ENCODE measurements at regions not wholly inside any gene's neighbourhood (a gene's known extent, or its start where the extent isn't known, plus 50 kb on each side); places are given as distances from the start of the nearest gene placed in this dataset.
"Not testable (repeated sequence)": the region's sequence is repeated elsewhere in the genome, so short reads cannot be mapped to it uniquely, and the experiment has no call there.

DNA sequence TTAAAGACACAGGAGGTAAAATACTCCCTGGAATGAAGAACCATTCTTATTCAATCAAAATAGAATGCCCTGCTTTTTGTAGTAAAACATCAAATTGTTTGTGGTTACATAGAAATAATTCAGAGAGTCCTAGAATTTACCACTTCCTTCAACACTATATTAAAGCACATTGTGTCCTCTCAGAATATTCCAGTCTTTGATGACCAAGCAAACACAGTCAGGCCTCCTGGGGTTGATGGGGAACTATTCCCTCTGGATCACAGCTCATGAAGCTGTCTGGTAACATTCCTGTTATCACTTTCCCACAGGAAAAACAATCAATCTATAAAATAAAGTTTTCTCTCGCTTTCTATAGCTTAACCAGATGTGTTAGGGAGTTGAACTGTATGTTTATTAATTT, 389.3 kb downstream of the KCNA4 start:
- H3K4me3 ChIP-seq (ENCODE audit: low read depth, low read length) = no peak overlapping the region
- TF ChIP-seq, protein P1, sequence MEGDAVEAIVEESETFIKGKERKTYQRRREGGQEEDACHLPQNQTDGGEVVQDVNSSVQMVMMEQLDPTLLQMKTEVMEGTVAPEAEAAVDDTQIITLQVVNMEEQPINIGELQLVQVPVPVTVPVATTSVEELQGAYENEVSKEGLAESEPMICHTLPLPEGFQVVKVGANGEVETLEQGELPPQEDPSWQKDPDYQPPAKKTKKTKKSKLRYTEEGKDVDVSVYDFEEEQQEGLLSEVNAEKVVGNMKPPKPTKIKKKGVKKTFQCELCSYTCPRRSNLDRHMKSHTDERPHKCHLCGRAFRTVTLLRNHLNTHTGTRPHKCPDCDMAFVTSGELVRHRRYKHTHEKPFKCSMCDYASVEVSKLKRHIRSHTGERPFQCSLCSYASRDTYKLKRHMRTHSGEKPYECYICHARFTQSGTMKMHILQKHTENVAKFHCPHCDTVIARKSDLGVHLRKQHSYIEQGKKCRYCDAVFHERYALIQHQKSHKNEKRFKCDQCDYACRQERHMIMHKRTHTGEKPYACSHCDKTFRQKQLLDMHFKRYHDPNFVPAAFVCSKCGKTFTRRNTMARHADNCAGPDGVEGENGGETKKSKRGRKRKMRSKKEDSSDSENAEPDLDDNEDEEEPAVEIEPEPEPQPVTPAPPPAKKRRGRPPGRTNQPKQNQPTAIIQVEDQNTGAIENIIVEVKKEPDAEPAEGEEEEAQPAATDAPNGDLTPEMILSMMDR (IDR thresholded peaks at IDR 0.05; ENCODE audit: borderline replicate concordance, insufficient read depth, low read depth, low read length) = no peak

DNA sequence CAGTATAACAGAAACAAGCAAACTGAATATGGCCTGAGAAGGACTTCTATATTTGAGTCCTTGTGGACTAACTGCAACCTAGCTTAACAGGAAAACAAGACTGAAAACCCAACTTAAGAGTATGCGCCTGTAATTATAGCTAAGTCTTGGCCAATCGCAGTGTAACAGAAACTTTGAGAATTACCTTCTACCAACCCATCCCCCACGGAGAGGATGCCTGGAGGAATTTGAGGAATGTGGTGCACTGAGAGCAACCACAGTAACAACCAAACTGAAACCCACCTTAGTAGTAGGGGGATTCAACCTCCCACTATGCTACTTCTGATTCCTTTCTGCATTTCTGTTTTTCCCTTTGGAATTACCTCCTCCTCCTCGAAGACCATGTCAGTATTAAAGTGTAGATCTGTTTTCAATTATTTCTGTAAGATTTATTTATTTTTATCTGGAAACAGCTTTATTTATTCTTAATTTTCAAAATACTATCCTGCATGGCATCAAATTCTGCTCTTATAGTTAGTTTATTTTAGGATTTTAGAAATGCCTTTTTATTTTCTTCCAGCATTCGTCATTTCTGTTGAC, 393.6 kb downstream of the KCNA4 start:
- H3K4me3 ChIP-seq (ENCODE audit: low read depth, low read length) = no peak overlapping the region
- TF ChIP-seq, protein P1 (IDR thresholded peaks at IDR 0.05; ENCODE audit: borderline replicate concordance, insufficient read depth, low read depth, low read length) = no peak

DNA sequence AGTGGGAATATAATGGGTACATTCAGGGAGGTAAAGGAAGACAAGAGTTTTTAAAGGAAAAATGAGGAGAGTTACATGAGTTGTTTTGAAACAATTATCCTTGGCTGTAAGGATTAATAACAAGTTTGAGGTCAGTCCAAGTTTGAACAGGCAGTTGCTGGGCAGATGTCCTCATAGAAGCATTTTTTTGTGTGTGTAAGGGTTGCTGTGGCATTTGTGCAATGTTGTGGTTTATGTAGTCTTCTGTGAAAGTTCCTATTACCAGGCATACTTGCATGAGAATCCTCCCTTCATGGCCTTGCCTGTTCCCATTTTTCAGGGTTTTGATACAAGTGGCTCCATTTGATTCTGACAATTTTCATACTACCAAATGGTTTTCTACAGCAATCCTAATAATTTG, 400.2 kb downstream of the KCNA4 start:
- TF ChIP-seq, protein P1 (IDR thresholded peaks at IDR 0.05; ENCODE audit: borderline replicate concordance, insufficient read depth, low read depth, low read length) = no peak
- H3K4me3 ChIP-seq (ENCODE audit: low read depth, low read length) = no peak overlapping the region

DNA sequence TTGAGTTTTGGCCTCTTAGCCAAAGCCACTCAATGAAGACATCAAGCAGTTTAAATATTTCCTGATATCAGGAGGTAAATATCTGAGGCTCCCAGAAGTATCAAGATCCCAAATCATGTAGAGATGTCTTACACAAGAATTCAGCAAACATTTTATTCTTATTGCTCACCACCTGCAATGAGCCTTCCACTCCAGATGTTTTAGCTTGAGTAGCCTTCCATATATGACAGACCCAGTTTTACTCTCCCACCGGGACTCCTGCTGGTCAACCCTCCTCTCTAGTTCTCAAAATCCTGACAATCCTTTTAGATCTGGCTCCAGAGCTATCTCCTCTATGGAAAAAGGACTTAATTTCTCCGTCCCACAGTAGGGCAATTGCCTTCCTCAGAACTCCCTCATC, 404.4 kb downstream of the KCNA4 start:
- TF ChIP-seq, protein P1 (IDR thresholded peaks at IDR 0.05; ENCODE audit: borderline replicate concordance, insufficient read depth, low read depth, low read length) = no peak
- H3K4me3 ChIP-seq (ENCODE audit: low read depth, low read length) = no peak overlapping the region

DNA sequence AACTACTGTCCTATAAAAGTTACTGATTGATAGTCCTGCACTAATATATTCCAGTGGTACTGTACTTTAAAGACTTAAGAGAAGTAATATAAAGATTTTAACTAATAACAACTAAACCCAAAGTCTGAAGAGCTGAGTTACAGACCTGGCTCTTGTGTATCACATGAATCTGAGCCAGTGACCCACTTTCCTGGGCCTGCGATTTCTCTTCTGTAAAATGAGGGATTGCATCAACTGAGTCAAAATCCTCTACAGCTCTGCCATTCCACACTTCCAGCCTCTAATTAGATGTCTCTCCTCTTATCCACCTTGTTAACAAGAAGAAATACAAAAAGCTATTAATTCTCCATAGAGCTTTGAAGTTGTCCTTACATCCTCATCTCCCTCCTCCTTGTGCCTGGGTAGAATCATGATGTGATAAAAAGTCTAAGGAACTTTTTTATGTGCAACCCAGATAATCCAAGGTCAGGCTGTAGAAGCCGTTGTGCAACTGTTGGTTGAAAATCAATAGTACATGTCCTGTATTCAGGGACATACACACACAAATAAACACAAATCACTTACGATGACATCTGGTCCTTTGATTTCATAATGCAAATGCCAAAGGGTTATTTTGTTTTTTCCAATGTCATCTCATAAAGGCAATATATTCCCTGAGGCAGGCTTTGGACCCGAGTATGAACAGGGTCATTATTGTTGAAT, 410.3 kb downstream of the KCNA4 start:
- H3K4me3 ChIP-seq (ENCODE audit: low read depth, low read length) = no peak overlapping the region
- TF ChIP-seq, protein P1 (IDR thresholded peaks at IDR 0.05; ENCODE audit: borderline replicate concordance, insufficient read depth, low read depth, low read length) = no peak

DNA sequence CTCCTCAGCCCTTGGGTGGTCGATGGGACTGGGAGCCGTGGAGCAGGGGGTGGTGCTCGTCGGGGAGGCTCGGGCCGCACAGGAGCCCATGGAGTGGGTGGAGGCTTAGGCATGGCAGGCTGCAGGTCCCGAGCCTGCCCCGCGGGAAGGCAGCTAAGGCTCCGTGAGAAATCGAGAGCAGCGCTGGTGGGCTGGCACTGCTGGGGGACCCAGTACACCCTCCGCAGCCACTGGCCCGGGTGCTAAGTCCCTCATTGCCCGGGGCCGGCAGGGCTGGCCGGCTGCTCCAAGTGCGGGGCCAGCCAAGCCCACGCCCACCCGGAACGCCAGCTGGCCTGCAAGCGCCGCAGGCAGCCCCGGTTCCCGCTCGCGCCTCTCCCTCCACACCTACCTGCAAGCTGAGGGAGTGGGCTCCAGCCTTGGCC, 416.7 kb downstream of the KCNA4 start:
- not testable (repeated sequence) for H3K4me3 ChIP-seq (ENCODE audit: low read depth, low read length)

DNA sequence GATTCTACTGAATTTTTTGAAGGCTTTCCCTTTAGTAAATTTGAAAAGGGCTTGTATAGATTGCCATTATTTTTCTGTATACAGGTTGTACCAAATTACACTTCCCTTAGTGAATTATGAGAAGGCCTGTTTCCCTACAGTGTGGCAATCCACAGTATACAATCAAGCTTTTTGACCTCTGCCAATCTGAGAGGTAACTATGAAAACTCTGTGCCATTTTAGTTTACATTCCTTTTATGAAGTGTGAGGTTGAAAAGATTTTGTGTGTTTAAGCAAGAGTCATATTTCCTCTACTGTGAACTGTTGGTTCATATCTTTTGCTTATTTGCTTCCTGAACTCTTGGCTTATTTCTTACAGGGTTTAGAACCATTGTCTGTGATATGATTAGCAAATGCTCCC, 432.5 kb downstream of the KCNA4 start:
- H3K4me3 ChIP-seq (ENCODE audit: low read depth, low read length) = no peak overlapping the region
- TF ChIP-seq, protein P1 (IDR thresholded peaks at IDR 0.05; ENCODE audit: borderline replicate concordance, insufficient read depth, low read depth, low read length) = no peak
